Ishikawa (cell line): ENCODE measurements at regions not wholly inside any gene's neighbourhood (a gene's known extent, or its start where the extent isn't known, plus 50 kb on each side); places are given as distances from the start of the nearest gene placed in this dataset.

Source experiments
- CEBPB ChIP-seq: IDR thresholded peaks from 2 replicates; pipeline ENCODE4 v1.6.1; 2012
- CREB1 ChIP-seq: IDR thresholded peaks from 2 replicates; pipeline ENCODE4 v1.6.1; 2012; ENCODE audit warnings: low read depth
- EGR1 ChIP-seq: IDR thresholded peaks from 2 replicates; pipeline ENCODE4 v1.6.1; 2012
- EP300 ChIP-seq: IDR thresholded peaks from 2 replicates; pipeline ENCODE4 v1.6.1; 2012; ENCODE audit warnings: borderline replicate concordance
- FOXM1 ChIP-seq: IDR thresholded peaks from 2 replicates; pipeline ENCODE4 v1.6.1; 2012; ENCODE audit warnings: low read depth, borderline replicate concordance
- NFIC ChIP-seq: IDR thresholded peaks from 2 replicates; pipeline ENCODE4 v1.6.1; 2012
- RAD21 ChIP-seq: IDR thresholded peaks from 2 replicates; pipeline ENCODE4 v1.6.1; 2012; ENCODE audit warnings: low read depth
- TAF1 ChIP-seq: IDR thresholded peaks from 2 replicates; pipeline ENCODE4 v1.6.1; 2012; ENCODE audit warnings: low read depth, mild to moderate bottlenecking
- TCF12 ChIP-seq: IDR thresholded peaks from 2 replicates; pipeline ENCODE4 v1.6.1; 2012; ENCODE audit warnings: low read depth
- TEAD4 ChIP-seq: IDR thresholded peaks from 2 replicates; pipeline ENCODE4 v1.6.1; 2012
- YY1 ChIP-seq: IDR thresholded peaks from 2 replicates; pipeline ENCODE4 v1.6.1; 2012; ENCODE audit warnings: low read depth
- ZBTB7A ChIP-seq: IDR thresholded peaks from 2 replicates; pipeline ENCODE4 v1.6.1; 2012; ENCODE audit warnings: low read depth
- TF ChIP-seq, protein P1 (sequence below): IDR thresholded peaks from 2 replicates; pipeline ENCODE4 v1.6.1; 2012
- TF ChIP-seq, protein P2 (sequence below): IDR thresholded peaks from 2 replicates; pipeline ENCODE4 v1.6.1; 2012; ENCODE audit warnings: low read depth, mild to moderate bottlenecking
- TF ChIP-seq, protein P3 (sequence below): IDR thresholded peaks from 2 replicates; pipeline ENCODE4 v1.6.1; 2012

DNA sequence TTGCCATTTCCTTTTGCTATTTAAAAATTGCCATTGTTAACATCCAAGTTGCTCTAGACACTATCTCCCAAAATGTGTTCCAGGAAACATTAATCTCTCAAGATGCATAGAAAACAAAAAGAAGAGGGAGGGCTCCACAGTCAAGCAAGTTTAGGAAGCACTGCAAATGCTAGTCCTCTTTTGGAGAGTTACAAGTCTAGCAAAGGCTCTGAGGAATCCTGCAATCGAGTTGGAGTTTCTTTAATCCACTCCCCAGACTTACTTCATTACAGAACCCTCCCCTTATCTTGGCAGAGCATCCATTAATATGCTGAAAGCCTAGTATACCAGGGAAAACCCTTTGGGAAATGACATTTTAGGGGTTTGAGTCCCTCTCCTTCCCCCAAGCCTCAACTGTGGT, 147.9 kb downstream of the SYF2 start:
- TF ChIP-seq CEBPB (no peak), TCF12 (no peak), TAF1 (no peak)
- TF ChIP-seq, protein P1, sequence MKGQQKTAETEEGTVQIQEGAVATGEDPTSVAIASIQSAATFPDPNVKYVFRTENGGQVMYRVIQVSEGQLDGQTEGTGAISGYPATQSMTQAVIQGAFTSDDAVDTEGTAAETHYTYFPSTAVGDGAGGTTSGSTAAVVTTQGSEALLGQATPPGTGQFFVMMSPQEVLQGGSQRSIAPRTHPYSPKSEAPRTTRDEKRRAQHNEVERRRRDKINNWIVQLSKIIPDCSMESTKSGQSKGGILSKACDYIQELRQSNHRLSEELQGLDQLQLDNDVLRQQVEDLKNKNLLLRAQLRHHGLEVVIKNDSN: no peak

DNA sequence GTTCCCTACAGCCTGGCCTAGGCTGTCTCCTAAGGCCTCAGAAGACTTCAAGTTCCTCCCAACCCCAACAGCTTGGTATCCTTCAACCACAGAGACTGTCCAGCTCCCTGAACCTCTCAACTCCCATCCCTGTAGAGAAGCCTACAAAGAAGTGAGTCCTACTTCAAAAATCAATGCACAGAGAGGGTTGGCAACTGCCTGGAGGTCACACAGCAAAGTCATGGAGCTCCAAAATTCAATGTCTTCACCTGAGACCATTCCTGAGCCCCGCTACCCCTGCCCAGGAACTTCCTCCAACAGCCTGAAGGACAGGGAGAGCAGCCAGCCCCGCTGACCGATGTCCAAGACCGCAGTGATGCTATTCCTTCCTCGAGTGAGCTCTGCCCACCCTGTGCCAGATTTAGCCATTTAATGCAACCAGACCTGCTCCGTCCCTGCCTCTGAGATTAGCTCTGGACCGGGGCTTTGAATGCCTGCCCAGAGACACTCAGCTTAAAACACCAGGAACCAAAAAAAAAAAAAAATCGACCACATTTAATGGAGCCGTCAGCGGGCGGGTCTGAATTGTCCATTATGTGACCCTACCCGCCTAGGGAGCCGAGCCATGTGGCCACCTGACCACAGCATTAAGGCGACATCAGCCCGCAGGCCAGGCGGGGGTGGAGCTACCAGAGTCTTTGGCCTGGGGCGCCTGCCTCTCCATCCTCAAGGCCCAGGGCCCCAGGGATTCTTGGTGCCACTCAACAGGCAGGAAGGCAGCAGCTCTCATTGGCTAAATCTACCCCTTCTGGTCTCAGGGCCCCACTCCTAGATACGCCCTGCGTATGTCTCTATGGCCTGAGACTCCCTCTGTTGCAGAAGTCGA, 148.6 kb downstream of the SYF2 start:
- TF ChIP-seq, protein P2, sequence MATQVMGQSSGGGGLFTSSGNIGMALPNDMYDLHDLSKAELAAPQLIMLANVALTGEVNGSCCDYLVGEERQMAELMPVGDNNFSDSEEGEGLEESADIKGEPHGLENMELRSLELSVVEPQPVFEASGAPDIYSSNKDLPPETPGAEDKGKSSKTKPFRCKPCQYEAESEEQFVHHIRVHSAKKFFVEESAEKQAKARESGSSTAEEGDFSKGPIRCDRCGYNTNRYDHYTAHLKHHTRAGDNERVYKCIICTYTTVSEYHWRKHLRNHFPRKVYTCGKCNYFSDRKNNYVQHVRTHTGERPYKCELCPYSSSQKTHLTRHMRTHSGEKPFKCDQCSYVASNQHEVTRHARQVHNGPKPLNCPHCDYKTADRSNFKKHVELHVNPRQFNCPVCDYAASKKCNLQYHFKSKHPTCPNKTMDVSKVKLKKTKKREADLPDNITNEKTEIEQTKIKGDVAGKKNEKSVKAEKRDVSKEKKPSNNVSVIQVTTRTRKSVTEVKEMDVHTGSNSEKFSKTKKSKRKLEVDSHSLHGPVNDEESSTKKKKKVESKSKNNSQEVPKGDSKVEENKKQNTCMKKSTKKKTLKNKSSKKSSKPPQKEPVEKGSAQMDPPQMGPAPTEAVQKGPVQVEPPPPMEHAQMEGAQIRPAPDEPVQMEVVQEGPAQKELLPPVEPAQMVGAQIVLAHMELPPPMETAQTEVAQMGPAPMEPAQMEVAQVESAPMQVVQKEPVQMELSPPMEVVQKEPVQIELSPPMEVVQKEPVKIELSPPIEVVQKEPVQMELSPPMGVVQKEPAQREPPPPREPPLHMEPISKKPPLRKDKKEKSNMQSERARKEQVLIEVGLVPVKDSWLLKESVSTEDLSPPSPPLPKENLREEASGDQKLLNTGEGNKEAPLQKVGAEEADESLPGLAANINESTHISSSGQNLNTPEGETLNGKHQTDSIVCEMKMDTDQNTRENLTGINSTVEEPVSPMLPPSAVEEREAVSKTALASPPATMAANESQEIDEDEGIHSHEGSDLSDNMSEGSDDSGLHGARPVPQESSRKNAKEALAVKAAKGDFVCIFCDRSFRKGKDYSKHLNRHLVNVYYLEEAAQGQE: no peak
- TF ChIP-seq ZBTB7A: no peak
- no peak for TF ChIP-seq EP300
- no peak for TF ChIP-seq TAF1
- TF ChIP-seq RAD21: no peak
- TF ChIP-seq TCF12: no peak
- no peak for TF ChIP-seq TEAD4
- TF ChIP-seq CEBPB: no peak

DNA sequence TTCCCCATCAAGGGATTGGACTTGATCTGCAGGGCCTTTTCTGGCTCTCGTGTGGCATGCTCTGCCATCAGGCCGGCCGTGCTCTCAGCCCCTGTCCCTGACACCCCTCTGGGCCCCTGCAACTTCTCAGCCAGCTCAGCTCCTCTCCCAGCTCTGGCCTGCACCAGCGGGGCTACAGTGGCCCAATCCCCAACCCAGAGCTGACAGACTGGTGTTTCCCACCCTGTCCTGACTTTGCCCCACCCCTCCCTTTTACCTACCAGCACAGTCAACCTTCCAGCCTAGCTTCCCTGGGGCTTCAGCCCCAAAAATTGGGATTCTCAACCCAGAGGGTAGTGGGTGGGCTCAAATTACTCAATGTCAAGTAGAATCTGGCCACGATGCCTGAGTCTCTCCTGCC, 149.3 kb downstream of the SYF2 start:
- TF ChIP-seq FOXM1 (no peak), NFIC (no peak), YY1 (no peak), EGR1 (no peak), ZBTB7A (no peak)
- TF ChIP-seq, protein P2: no peak

DNA sequence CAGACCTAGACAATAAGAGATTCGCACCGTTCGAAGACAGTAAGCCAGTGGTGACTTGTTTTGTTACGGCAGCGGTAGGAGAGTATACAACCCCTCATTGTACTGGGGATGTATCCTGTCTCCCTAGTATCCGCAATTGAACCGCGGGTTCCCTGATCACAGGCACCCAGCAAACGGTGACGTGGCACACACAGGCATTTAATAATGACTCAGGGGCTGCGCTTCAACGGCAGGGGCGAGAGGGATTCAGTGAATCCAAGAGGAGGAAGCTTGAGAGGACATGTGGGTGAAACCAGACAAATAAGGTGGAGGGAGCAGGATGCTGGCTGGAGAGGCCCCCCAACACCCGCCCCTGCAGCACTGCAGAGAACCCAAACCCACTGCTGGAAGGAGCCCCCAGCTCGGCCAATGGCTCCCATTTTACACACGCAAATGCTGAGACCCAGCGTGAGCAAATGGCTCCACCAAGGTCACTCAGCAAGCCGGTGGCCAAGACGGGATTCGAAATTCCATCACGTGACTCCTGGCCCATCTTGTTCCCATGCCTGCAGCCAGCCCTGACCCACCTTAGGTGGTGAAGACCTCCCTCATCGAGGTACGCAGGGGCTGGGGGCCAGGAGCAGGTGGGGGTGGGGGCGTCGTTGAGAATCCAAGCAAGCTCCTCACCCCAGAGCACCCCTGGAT, 149.9 kb downstream of the SYF2 start:
- no peak for TF ChIP-seq YY1
- no peak for TF ChIP-seq ZBTB7A
- TF ChIP-seq, protein P2: no peak
- TF ChIP-seq TAF1: no peak
- TF ChIP-seq NFIC: no peak
- TF ChIP-seq, protein P1: no peak
- TF ChIP-seq FOXM1: no peak
- no peak for TF ChIP-seq CEBPB
- TF ChIP-seq, protein P3, sequence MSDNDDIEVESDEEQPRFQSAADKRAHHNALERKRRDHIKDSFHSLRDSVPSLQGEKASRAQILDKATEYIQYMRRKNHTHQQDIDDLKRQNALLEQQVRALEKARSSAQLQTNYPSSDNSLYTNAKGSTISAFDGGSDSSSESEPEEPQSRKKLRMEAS: no peak
- no peak for TF ChIP-seq CREB1
- TF ChIP-seq TCF12: no peak
- no peak for TF ChIP-seq RAD21
- no peak for TF ChIP-seq TEAD4
- TF ChIP-seq EP300: no peak
- no peak for TF ChIP-seq EGR1

DNA sequence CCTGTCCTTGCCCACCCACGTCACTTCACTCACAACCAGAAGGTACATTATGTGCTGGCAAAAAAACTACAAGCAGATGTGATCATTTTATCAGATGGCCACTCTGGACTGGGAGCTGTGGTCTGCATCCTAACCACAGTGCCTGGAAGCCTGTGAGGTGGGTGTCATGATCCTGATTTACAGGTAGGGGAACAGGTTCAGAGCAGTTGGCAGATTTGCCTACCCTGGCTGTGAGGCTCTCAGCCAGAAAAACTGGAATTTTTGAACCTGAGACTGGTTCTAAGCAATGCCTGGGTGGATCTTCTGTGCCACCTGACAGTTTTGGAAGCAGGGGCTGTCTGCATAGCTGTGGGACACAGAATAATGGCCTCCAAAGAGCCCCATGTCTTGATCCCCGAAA, 150.8 kb downstream of the SYF2 start:
- TF ChIP-seq TAF1 (no peak), CREB1 (no peak), RAD21 (no peak), EP300 (no peak), TCF12 (no peak), YY1 (no peak), ZBTB7A (no peak), CEBPB (no peak)
- TF ChIP-seq, protein P3: no peak
